NB4 (cell line): ENCODE measurements at regions not wholly inside any gene's neighbourhood (a gene's known extent, or its start where the extent isn't known, plus 50 kb on each side); places are given as distances from the start of the nearest gene placed in this dataset.

Experiments
- CTCF ChIP-seq: IDR thresholded peaks from one replicate; pipeline ENCODE4 v1.5.1; 2012; ENCODE audit warnings: low read depth, low read length
- POLR2A ChIP-seq: IDR thresholded peaks from 2 replicates; pipeline ENCODE4 v1.6.1; 2011; ENCODE audit warnings: mild to moderate bottlenecking; ENCODE audit not compliant: insufficient read length; ENCODE audit errors: extremely low read depth

GRCh38 chr20:6976106-6976900, 208.8 kb downstream of the BMP2 start:
- TF ChIP-seq CTCF, result no peak
- TF ChIP-seq POLR2A, result no peak
